AG04449 (cell line): ENCODE measurements at regions not wholly inside any gene's neighbourhood (a gene's known extent, or its start where the extent isn't known, plus 50 kb on each side); places are given as distances from the start of the nearest gene placed in this dataset.
"Not testable (repeated sequence)": the region's sequence is repeated elsewhere in the genome, so short reads cannot be mapped to it uniquely, and the experiment has no call there.

Experiments
- CTCF ChIA-PET: fragments of 350-600 bp; formaldehyde crosslinking; extraction: SDS; loops from one replicate; lab custom pipeline; 2021; ENCODE audit warnings: antibody characterized with exemption; lab: Yijun Ruan, JAX
- POLR2A ChIA-PET: fragments of 400-600, 350-600 bp; formaldehyde crosslinking; extraction: SDS; loops from one replicate; lab custom pipeline; 2020; ENCODE audit warnings: antibody characterized with exemption, inconsistent platforms; lab: Yijun Ruan, JAX
- DNase-seq: peaks from one replicate; pipeline ENCODE4 v3.0.0-alpha.2; 2010; ENCODE audit warnings: low read depth, low spot score
- H3K4me3 ChIP-seq: 2 replicates; pipeline ENCODE4 v1.5.1; 2011; ENCODE audit warnings: low read depth, mild to moderate bottlenecking, control low read depth, low read length
- TF ChIP-seq, protein P1 (sequence below): IDR thresholded peaks from one replicate; pipeline ENCODE4 v1.5.1; 2011; ENCODE audit warnings: mild to moderate bottlenecking, moderate library complexity, low read length, control low read depth, inconsistent platforms; ENCODE audit not compliant: insufficient read depth; ENCODE audit errors: missing control alignments

DNA sequence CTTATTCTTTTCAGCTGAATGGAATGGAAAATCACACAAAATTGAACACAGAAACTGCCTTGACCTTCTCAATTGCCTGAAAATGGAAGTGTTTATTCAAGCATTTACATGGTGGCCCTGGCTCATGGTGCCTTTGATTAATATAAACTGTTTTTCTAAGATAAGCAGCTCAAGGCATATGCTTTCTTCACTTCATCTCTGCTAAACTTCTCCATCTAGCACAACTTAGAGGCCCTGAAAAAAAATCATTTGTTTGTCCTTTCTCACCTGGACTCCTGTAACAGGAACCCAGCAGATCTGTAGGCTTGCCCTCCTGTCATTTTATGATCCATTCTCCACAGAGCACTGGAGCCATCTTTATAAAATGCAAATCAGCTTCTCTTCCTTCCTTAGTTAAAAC lies 117.5 kb upstream of the KRR1 start:
- no peak for DNase-seq
- TF ChIP-seq, protein P1, sequence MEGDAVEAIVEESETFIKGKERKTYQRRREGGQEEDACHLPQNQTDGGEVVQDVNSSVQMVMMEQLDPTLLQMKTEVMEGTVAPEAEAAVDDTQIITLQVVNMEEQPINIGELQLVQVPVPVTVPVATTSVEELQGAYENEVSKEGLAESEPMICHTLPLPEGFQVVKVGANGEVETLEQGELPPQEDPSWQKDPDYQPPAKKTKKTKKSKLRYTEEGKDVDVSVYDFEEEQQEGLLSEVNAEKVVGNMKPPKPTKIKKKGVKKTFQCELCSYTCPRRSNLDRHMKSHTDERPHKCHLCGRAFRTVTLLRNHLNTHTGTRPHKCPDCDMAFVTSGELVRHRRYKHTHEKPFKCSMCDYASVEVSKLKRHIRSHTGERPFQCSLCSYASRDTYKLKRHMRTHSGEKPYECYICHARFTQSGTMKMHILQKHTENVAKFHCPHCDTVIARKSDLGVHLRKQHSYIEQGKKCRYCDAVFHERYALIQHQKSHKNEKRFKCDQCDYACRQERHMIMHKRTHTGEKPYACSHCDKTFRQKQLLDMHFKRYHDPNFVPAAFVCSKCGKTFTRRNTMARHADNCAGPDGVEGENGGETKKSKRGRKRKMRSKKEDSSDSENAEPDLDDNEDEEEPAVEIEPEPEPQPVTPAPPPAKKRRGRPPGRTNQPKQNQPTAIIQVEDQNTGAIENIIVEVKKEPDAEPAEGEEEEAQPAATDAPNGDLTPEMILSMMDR, result no peak
- ChIA-PET POLR2A (interaction anchor here (1.5 kb wide), 1 partner anchor 402 kb away, joined by 6 read pairs; the partner anchor contains the start of gene PHLDA1), CTCF (no interaction called here)
- no peak overlapping the region for H3K4me3 ChIP-seq

DNA sequence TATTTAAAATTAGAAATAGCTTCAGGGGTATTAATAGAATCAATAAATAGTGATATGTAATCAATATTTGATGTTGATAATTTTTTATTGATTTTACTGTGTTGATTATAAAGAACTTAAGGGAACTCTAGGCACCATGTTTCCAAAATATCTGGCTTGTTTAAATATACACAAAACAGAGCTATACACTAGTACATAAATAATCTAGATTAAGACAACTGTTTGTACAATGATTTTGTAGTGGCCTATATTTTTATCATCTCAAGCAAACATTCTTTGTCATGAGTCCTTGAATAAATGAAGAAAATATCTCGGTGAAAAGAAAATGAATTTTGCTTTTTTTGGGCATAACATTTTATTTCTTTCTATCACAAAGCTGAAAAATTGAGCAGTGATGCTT lies 117.1 kb upstream of the KRR1 start:
- POLR2A ChIA-PET, result interaction anchor here (1.5 kb wide), 1 partner anchor 403 kb away, joined by 6 read pairs; the partner anchor contains the start of gene PHLDA1
- TF ChIP-seq, protein P1, result no peak
- CTCF ChIA-PET, result no interaction called here

DNA sequence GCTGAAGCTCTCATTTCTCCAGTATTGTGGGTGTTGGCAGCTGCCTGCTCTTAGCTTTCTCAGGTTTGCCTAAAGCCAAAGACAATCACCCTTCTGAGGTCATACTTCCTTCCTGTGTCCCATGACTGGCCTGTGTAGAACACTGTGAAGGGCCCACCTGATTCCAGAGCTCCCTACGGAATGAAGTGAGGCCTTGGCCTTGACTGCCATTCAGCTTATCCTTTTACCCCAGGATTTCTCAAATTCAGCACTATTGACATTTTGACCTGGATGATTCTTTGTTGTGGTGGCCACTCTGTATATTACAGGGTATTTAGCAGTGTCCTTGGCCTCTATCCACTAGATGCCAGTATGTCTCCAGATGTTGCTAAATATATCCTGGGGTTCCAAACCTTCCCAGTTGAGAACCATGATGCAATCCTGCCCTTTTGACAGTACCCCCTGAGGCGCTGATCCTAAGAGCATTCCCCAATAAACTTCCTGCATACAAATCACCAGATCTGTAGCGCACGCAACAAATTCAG lies 112.3 kb upstream of the KRR1 start:
- TF ChIP-seq, protein P1, result peak; percentile 9
- CTCF ChIA-PET, result interaction anchor here (0.8 to 2.2 kb wide), 8 partner anchors 12 to 964 kb away, joined by 3 to 11 read pairs (median 4); no protein-coding TSS in a partner anchor
- POLR2A ChIA-PET, result interaction anchor here (0.8 kb wide), 1 partner anchor 407 kb away, joined by 3 read pairs; the partner anchor contains the start of gene PHLDA1
- H3K4me3 ChIP-seq, result no peak overlapping the region
- DNase-seq, result no peak

More for the DNA sequence above, 117.1 kb upstream of the KRR1 start:
- no peak for DNase-seq
- H3K4me3 ChIP-seq, result no peak overlapping the region

DNA sequence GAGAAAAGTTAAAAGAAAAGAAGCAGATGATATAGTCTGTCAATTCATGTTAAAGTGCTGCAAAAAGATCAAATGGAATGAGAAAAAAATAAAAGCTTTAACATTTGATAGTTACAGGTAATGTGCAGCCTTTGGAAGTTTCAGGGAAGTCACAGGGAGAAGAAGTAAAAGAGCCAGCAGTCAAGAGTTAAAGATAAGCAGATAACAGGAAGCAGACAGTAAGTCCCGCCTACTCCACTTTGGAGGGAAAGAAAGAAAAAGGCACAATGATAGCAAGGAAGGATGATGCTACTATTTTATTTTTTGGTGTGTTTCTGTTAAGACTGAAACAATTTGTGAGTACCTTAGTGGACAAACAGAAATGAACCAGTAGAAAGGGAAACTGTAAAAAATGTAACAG lies 111.1 kb upstream of the KRR1 start:
- DNase-seq, result no peak
- H3K4me3 ChIP-seq, result no peak overlapping the region
- ChIA-PET CTCF (interaction anchor here (1.1 to 2.2 kb wide), 3 partner anchors 15 to 415 kb away, joined by 4 to 11 read pairs (median 5); no protein-coding TSS in a partner anchor), POLR2A (no interaction called here)
- TF ChIP-seq, protein P1, result no peak

DNA sequence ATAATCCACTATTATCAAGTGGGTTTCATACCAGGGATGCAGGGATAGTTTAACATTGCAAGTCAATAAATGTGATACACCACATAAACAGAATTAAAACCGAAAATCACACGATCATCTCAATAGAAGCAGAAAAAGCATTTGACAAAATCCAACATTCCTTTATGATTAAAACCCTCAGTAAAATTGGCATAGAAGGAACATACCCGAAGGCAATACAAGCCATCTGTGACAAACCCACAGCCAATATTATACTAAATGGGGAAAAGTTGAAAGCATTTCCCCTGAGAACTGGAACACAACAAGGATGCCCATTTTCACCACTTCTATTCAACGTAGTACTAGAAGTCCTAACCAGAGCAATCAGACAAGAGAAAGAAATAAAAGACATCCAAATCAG lies 103.0 kb upstream of the KRR1 start:
- POLR2A ChIA-PET, DNase-seq, CTCF ChIA-PET, H3K4me3 ChIP-seq: not testable (repeated sequence)

DNA sequence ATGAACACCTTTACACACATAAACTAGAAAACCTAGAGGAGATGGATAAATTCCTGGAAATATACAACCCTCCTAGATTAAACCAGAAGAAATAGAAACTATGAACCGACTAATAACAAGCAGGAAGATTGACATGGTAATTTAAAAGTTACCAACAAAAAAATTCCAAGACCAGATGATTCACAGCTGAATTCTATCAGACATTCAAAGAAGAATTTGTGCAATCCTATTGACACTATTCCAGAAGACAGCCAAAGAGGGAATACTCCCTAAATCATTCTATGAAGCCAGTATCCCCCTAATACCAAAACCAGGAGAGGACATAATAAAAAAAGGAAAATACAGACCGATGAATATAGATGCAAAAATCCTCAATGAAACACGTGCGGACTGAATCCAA lies 102.6 kb upstream of the KRR1 start:
- no peak overlapping the region for H3K4me3 ChIP-seq
- CTCF ChIA-PET, result no interaction called here
- POLR2A ChIA-PET, result no interaction called here
- TF ChIP-seq, protein P1, result no peak
- no peak for DNase-seq
